ENCODE measurements at regions not wholly inside any gene's neighbourhood (a gene's known extent, or its start where the extent isn't known, plus 50 kb on each side); places are given as distances from the start of the nearest gene placed in this dataset.

- Mint-ChIP-seq H3K36me3 (ENCODE audit: insufficient read depth, unreplicated experiment) (no peaks in the 10 kb centered on the region), H3K4me3 (ENCODE audit: unreplicated experiment) (no peak overlapping the region), H3K27me3 (ENCODE audit: insufficient read depth, unreplicated experiment) (peaks cover 60% of the 10 kb centered on the region), H3K9me3 (ENCODE audit: unreplicated experiment) (no peaks in the 10 kb centered on the region), H3K4me1 (ENCODE audit: insufficient read depth, unreplicated experiment) (no peaks in the 10 kb centered on the region), H3K27ac (ENCODE audit: low read depth, unreplicated experiment) (no peak overlapping the region)
- ChIA-PET CTCF (no interaction called here), POLR2A (no interaction called here)
- intact Hi-C loops (cut with micrococcal nuclease) = no loop called here
- no peak for DNase-seq (ENCODE audit: unreplicated experiment)
- no TSS peak for BruUV-seq (replicated peaks)
- no peak for TF ChIP-seq CTCF (IDR thresholded peaks at IDR 0.05; ENCODE audit: unreplicated experiment)
These were observed 573.4 kb downstream of the CPS1 start for GRCh38 chr2:211129798-211130197.

DNA sequence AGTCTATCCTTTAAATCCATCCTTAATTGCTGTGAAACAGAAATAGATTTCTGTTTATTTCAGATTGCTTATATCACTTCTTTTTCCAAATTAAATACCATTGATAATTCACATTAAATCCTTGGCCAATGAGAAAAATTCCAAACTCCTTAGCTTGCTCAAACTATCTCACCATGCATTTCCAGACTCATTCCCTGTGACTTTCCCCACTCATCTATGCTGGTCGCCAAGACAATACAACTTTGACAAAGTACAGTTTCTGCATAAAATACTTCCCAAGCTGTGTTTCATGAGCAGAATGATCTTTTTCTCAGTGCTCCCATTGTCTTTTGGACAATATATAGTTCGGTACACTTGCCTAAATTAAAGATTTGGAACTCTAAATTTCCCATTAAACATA, 575.6 kb downstream of the CPS1 start:
- H3K4me1 Mint-ChIP-seq (ENCODE audit: insufficient read depth, unreplicated experiment) = no peaks in the 10 kb centered on the region
- no peak overlapping the region for H3K27ac Mint-ChIP-seq (ENCODE audit: low read depth, unreplicated experiment)
- H3K4me3 Mint-ChIP-seq (ENCODE audit: unreplicated experiment) = no peak overlapping the region
- no peaks in the 10 kb centered on the region for H3K36me3 Mint-ChIP-seq (ENCODE audit: insufficient read depth, unreplicated experiment)
- CTCF ChIA-PET = interaction anchor here (0.6 kb wide), 1 partner anchor 149 kb away, joined by 3 read pairs; no protein-coding TSS in a partner anchor
- BruUV-seq (replicated peaks) = no TSS peak
- DNase-seq (ENCODE audit: unreplicated experiment) = no peak
- intact Hi-C loops (cut with micrococcal nuclease) = no loop called here
- POLR2A ChIA-PET = no interaction called here
- no peaks in the 10 kb centered on the region for H3K9me3 Mint-ChIP-seq (ENCODE audit: unreplicated experiment)
- peaks cover 38% of the 10 kb centered on the region for H3K27me3 Mint-ChIP-seq (ENCODE audit: insufficient read depth, unreplicated experiment)
- TF ChIP-seq CTCF (IDR thresholded peaks at IDR 0.05; ENCODE audit: unreplicated experiment) = no peak

DNA sequence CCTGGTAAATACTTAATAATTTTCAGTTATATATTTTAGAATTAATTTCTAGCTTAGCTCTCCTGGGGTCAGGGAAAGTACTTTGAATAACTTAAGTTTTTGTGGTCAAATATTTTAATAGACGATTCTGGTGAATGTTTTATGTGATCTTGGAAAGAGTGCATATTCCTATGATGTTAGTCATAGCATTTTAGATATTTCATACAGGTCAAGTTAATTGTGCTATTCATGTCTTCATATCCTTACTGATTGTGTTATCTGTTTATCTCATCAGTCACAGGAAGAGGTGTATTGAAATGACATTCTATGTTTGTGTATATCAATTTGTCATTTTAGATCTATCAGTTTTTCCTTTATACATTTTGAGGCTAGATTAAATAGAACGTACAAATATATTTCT, 576.2 kb downstream of the CPS1 start:
- TF ChIP-seq CTCF (IDR thresholded peaks at IDR 0.05; ENCODE audit: unreplicated experiment) = no peak
- Mint-ChIP-seq H3K9me3 (ENCODE audit: unreplicated experiment) (no peaks in the 10 kb centered on the region), H3K36me3 (ENCODE audit: insufficient read depth, unreplicated experiment) (no peaks in the 10 kb centered on the region), H3K4me3 (ENCODE audit: unreplicated experiment) (no peak overlapping the region), H3K27me3 (ENCODE audit: insufficient read depth, unreplicated experiment) (peaks cover 35% of the 10 kb centered on the region), H3K27ac (ENCODE audit: low read depth, unreplicated experiment) (no peak overlapping the region), H3K4me1 (ENCODE audit: insufficient read depth, unreplicated experiment) (no peaks in the 10 kb centered on the region)
- CTCF ChIA-PET = interaction anchor here (0.6 kb wide), 1 partner anchor 148 kb away, joined by 3 read pairs; no protein-coding TSS in a partner anchor
- no peak for DNase-seq (ENCODE audit: unreplicated experiment)
- no TSS peak for BruUV-seq (replicated peaks)
- intact Hi-C loops (cut with micrococcal nuclease) = no loop called here
- POLR2A ChIA-PET = no interaction called here

- POLR2A ChIA-PET = interaction anchor here (1.1 kb wide), 1 partner anchor 11 kb away, joined by 3 read pairs; no protein-coding TSS in a partner anchor
- intact Hi-C loops (cut with micrococcal nuclease) = no loop called here
These were observed 577.4 kb downstream of the CPS1 start for GRCh38 chr2:211133766-211134165.

More at GRCh38 chr2:211133766-211134165, 577.4 kb downstream of the CPS1 start:
- no TSS peak for BruUV-seq (replicated peaks)
- H3K4me1 Mint-ChIP-seq (ENCODE audit: insufficient read depth, unreplicated experiment) = no peaks in the 10 kb centered on the region
- peaks cover 35% of the 10 kb centered on the region for H3K27me3 Mint-ChIP-seq (ENCODE audit: insufficient read depth, unreplicated experiment)
- H3K27ac Mint-ChIP-seq (ENCODE audit: low read depth, unreplicated experiment) = no peak overlapping the region
- no peak for DNase-seq (ENCODE audit: unreplicated experiment)
- no peak overlapping the region for H3K4me3 Mint-ChIP-seq (ENCODE audit: unreplicated experiment)
- CTCF ChIA-PET = no interaction called here
- H3K9me3 Mint-ChIP-seq (ENCODE audit: unreplicated experiment) = peaks cover 6% of the 10 kb centered on the region
- no peaks in the 10 kb centered on the region for H3K36me3 Mint-ChIP-seq (ENCODE audit: insufficient read depth, unreplicated experiment)
- no peak for TF ChIP-seq CTCF (IDR thresholded peaks at IDR 0.05; ENCODE audit: unreplicated experiment)

All from MCF 10A (cell line).